Body of pancreas (tissue), 4 donors: ENCODE measurements at regions not wholly inside any gene's neighbourhood (a gene's known extent, or its start where the extent isn't known, plus 50 kb on each side); places are given as distances from the start of the nearest gene placed in this dataset.

Source experiments
- CTCF ChIP-seq, 7 experiments: fragments of 450-650 bp in 4 of 7; fragments of 200-600 bp in 3 of 7; sonication (generic) in 3 of 7; IDR thresholded peaks; one replicate each; pipeline ENCODE4 v1.5.1; 2016 to 2019; ENCODE audit warnings: antibody characterized with exemption in 7 of 7
- POLR2A ChIP-seq, 3 donors: fragments of 450-650 bp; IDR thresholded peaks; one replicate each; pipeline ENCODE4 v1.6.1; 2016; ENCODE audit warnings: antibody characterized with exemption in 3 of 3, mild to moderate bottlenecking in 2 of 3

- TF ChIP-seq CTCF (IDR thresholded peaks at IDR 0.05), result no peak
- no peak for TF ChIP-seq POLR2A (IDR thresholded peaks at IDR 0.05)
Observed at GRCh38 chr20:24732076-24732475, 217.0 kb upstream of the CST7 start.
